HG03457 (cell line): ENCODE measurements at regions not wholly inside any gene's neighbourhood (a gene's known extent, or its start where the extent isn't known, plus 50 kb on each side); places are given as distances from the start of the nearest gene placed in this dataset.
"Not testable (repeated sequence)": the region's sequence is repeated elsewhere in the genome, so short reads cannot be mapped to it uniquely, and the experiment has no call there.

Experiments used
- ATAC-seq: cut with Tn5 transposase; IDR thresholded peaks from one replicate; pipeline ENCODE4 v1.9.1; 2021; ENCODE audit warnings: moderate number of reproducible peaks; ENCODE audit not compliant: unreplicated experiment

- no peak for ATAC-seq
These were observed 56.3 kb upstream of the PRDM9 start for GRCh38 chr5:23451156-23451555.

DNA sequence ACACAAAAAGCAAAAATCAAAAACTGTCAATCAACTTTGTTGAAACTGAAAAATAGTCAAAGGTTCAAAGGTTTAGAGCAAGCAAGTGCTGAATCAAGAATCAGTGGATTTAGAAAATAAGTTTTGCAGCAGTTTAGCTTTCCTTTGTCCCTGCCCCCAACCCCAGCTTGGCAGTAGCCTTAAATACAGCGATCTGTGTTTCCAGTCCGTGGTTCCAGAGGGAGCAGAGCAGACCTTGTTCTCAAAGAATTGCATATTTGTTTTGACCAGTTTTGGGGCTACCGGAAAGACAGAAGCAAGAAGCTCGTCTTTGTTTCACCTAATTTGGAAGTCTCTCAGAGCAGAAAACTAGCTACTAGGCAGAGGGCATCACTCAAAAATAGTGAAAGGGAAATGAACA lies 57.2 kb upstream of the PRDM9 start:
- ATAC-seq = no peak

GRCh38 chr5:23448627-23449026 lies 58.8 kb upstream of the PRDM9 start:
- no peak for ATAC-seq

- no peak for ATAC-seq
These were observed 61.0 kb upstream of the PRDM9 start for GRCh38 chr5:23446424-23446823.

- ATAC-seq = no peak
These were observed 61.8 kb upstream of the PRDM9 start for GRCh38 chr5:23445573-23445972.

DNA sequence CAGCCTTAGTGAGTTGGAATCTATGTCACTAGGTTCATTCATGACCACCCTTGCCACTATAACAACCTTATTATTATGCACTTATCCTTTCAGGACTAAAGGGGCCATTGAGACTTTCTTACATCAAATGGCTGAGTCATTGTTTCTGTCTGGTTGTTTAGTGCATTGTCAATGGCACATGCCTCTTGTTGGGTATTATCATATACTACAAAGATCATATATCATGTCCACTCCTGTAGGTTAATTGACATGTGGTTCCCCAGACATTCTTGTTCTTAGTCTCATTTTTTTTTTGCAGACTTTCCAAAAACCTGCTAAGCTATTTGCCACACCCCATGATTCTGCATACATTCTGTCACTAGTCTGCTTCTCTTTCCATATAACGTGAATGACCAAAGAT lies 66.7 kb upstream of the PRDM9 start:
- ATAC-seq = no peak

- ATAC-seq = no peak
These were observed 70.4 kb upstream of the PRDM9 start for GRCh38 chr5:23437011-23437410.

GRCh38 chr5:23433534-23434315 lies 73.7 kb upstream of the PRDM9 start:
- no peak for ATAC-seq

- ATAC-seq = no peak
These were observed 78.7 kb upstream of the PRDM9 start for GRCh38 chr5:23428705-23429104.

GRCh38 chr5:23420214-23420613 lies 87.2 kb upstream of the PRDM9 start:
- not testable (repeated sequence) for ATAC-seq

DNA sequence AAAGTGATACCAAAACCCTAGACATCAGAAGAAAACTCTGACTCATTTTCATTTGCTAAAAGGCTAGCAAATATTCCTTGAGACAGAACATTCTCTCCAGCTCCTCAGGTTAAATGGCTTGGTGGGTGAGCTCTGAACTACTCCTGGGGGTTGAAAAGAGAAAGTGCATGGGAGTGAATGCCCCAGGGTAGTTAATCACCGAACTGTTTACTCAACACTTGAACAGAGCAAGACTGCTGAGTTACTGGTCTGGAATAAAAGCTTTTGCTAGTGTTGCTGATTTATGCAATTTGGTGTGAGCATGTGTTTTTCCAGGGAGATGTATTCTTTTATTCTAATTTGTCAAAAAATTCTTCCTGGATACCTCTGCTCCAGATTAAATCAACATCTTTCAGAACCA lies 88.3 kb upstream of the PRDM9 start:
- ATAC-seq = no peak

GRCh38 chr5:23412515-23412914 lies 94.9 kb upstream of the PRDM9 start:
- ATAC-seq = no peak

GRCh38 chr5:23411994-23412393 lies 95.4 kb upstream of the PRDM9 start:
- no peak for ATAC-seq

DNA sequence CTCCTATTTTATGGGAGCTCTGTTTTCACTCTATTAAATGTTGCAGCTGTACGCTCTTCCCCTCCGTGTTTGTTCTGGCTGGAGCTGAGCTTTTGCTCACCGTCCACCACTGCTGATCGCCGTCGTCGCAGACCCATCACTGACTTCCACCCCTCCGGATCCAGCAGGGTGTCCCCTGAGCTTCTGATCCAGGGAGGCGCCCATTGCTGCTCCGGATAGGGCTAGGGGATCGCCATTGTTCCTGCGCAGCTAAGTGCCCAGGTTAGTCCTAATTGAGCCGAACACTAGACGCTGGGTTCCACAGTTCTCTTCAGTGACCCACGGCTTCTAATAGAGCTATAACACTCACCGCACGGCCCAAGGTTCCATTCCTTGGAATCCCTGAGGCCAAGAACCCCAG lies 96.2 kb upstream of the PRDM9 start:
- ATAC-seq = no peak

DNA sequence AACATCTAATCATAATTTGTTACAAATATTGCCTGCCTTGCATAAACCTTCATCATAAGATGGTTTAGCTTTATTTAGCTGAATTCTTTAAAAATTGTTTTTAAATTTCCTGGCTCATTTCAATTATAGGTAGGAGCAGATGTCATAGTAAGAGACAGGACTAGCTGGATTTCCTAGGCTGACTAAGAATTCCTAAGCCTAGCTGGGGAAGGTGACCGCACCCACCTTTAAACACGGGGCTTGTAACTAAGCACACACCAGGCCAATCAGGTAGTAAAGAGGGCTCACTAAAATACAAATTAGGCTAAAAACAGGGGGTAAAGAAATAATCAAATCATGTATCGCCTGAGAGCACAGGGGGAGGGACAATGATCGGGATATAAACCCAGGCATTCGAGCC lies 96.6 kb upstream of the PRDM9 start:
- not testable (repeated sequence) for ATAC-seq

- ATAC-seq = no peak
These were observed 101.9 kb upstream of the PRDM9 start for GRCh38 chr5:23405316-23406068.

DNA sequence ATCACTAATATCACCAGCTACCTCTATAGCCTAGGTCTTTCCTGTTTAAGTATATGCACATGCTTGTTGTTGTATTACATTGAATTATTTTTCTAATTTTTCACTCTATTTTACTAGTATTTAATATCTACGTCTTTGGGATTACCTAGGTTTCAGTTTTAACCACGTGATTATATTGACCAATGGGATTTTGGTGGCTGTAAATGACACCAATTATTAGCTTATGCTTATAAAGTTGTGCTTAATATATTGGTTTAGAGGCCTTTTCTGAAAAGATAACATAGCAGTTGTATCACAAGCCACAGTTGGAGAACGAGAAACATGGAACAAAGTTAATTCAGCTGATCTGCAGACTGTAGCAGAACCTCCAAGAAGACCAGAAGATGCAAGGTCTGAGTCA lies 104.8 kb upstream of the PRDM9 start:
- ATAC-seq = no peak

GRCh38 chr5:23400951-23401350 lies 106.5 kb upstream of the PRDM9 start:
- no peak for ATAC-seq

DNA sequence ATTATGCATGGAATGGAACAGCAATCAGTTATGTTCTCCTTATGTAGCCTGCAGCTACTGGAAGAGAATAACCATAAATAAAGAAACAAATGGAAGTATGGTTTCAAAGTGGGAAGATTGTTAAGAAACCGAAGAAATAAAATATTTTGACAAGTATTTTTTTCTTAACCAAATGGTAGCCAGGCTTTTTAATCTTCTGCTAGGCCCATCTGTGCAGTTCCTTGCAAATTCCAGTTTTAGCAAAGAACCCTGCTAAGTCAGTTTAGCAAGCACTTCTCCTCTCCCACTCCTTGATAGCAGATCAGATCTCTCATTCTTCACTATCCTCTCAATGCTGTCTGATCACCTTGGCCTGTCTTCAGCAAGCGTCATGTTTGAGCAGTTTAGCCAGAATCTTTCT lies 111.1 kb upstream of the PRDM9 start:
- ATAC-seq = no peak

DNA sequence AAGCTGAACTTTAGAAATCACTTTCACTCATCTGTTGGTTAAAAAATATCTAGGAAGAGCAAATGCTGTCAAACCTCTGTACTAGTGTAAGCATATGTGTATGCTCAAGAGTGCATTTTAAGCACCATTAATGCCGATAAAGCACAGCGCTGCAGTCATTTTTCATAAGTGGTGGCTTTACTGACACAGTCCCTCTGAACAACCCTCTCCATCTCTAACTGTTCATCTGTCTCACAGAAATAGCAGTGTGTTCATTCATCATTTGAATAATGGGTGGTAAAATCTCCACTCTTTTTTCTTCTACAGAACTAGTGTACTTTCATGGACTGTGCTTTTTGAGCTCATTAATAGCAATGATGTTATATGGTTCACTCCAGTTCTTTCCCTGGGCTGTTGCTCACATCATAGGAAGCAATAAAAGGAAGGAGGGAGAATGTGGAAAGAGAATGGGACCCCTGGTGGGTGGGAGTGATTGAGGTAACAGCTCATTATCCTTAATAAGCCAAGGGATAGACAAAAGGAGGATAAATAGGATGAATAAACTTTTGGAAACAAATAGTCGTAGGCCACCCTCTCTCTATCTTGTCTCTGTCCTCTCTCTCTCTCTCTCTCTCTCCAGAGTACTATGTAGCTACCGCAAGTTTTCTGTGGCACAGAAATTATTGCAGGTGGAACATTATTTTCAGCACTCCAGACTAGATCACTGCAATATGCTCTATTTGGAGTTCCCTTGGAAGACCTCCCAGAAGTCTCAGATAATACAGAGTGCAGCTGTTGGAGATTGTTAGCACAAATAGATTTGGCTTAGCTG lies 117.9 kb upstream of the PRDM9 start:
- no peak for ATAC-seq

DNA sequence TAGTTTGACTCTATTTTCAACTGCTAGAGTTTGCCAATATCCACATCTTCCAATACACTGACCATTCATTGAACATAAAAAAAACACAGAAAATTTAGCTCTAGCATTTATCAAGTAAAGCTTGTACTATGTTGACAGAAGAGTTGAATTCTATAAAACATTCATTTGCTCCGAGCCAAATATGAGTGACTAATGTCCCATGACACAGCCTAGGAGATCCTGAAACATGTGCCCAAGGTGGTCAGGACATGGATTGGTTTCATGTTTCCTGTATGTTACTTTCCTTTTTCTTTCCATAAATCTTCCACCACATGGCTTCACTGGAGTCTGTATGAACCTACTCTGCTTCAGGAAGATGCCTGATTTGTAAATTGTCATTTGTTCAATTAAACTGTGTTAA lies 122.4 kb upstream of the PRDM9 start:
- no peak for ATAC-seq

GRCh38 chr5:23372177-23372576 lies 135.2 kb upstream of the PRDM9 start:
- ATAC-seq = no peak
